ENCODE measurements at regions not wholly inside any gene's neighbourhood (a gene's known extent, or its start where the extent isn't known, plus 50 kb on each side); places are given as distances from the start of the nearest gene placed in this dataset.

DNA sequence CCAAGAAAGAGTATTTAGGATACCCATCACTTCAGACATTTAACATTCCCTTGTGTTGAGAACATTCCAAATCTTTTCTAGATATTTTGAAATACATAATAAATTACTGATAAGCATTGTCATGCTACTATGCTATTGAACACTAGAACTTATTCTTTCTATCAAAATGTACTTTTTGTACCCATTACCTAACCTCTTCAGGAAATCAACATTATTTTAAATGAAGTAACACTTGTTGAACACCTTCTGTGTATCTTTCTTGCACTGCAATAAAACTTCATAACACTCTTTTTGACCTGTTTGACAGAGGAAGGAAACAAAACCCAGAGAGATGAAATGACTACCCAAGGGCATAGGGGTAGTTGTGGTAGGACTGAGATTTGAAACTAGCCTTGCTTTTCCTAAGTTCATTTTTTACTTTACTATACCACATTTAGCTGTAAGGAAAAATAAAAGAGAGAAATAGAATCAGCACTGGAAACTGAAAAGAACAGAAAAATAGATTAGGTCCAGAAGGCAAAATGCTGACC is 99.4 kb downstream of the UCHL5 start:
- Histone ChIP-seq H3K79me2 (replicated peaks; ENCODE audit: insufficient read depth, low read length) (no peaks in the 10 kb centered on the region), H3K9me2 (ENCODE audit: insufficient read depth, low read length) (no peaks in the 10 kb centered on the region), H3F3A (ENCODE audit: insufficient read depth, low read length, poor library complexity, severe bottlenecking) (no peaks in the 10 kb centered on the region), H3K27me3 (ENCODE audit: insufficient read depth, low read depth, low read length) (no peaks in the 10 kb centered on the region), H3K36me3 (ENCODE audit: insufficient read depth, low read length) (no peaks in the 10 kb centered on the region), H2AFZ (ENCODE audit: low read depth, low read length) (no peak overlapping the region), H3K4me2 (ENCODE audit: low read length) (no peak overlapping the region), H4K20me1 (ENCODE audit: insufficient read depth) (no peaks in the 10 kb centered on the region), H3K27ac (ENCODE audit: low read length) (no peak overlapping the region), H3K4me3 (ENCODE audit: low read length) (no peak overlapping the region), H3K9me3 (ENCODE audit: low read length) (no peaks in the 10 kb centered on the region), H3K9ac (ENCODE audit: low read length) (no peak overlapping the region)
- TF ChIP-seq MXI1 (conservative IDR thresholded peaks at IDR 0.05; ENCODE audit: poor library complexity, severe bottlenecking) (no peak), POLR2AphosphoS5 (IDR thresholded peaks at IDR 0.05) (no peak), EP300 (conservative IDR thresholded peaks at IDR 0.05; ENCODE audit: poor library complexity, severe bottlenecking) (no peak), EZH2 (IDR thresholded peaks at IDR 0.05; ENCODE audit: borderline replicate concordance, insufficient read depth, low read length, poor library complexity, severe bottlenecking) (no peak)
- TF ChIP-seq, protein P1, sequence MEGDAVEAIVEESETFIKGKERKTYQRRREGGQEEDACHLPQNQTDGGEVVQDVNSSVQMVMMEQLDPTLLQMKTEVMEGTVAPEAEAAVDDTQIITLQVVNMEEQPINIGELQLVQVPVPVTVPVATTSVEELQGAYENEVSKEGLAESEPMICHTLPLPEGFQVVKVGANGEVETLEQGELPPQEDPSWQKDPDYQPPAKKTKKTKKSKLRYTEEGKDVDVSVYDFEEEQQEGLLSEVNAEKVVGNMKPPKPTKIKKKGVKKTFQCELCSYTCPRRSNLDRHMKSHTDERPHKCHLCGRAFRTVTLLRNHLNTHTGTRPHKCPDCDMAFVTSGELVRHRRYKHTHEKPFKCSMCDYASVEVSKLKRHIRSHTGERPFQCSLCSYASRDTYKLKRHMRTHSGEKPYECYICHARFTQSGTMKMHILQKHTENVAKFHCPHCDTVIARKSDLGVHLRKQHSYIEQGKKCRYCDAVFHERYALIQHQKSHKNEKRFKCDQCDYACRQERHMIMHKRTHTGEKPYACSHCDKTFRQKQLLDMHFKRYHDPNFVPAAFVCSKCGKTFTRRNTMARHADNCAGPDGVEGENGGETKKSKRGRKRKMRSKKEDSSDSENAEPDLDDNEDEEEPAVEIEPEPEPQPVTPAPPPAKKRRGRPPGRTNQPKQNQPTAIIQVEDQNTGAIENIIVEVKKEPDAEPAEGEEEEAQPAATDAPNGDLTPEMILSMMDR (IDR thresholded peaks at IDR 0.05; ENCODE audit: poor library complexity, severe bottlenecking): no peak

Small RNA genes lying in the stretch of these regions (small RNA-seq; reads per million reads assigned to genes)
- 0 reads per million in 3 experiments for gene RN7SKP126
